ENCODE measurements at regions not wholly inside any gene's neighbourhood (a gene's known extent, or its start where the extent isn't known, plus 50 kb on each side); places are given as distances from the start of the nearest gene placed in this dataset.

- Histone ChIP-seq H3K4me1 (peaks cover 18 to 23% of the 10 kb centered on the region in 2 donors), H3K27me3 (peaks cover 0 to 2% (median 0%) of the 10 kb centered on the region in 3 donors), H3K36me3 (no peaks in the 10 kb centered on the region), H3K27ac (peak overlapping the region; percentile 1 to 74 (median 32)), H3K4me3 (no peak overlapping the region), H3K9me3 (no peaks in the 10 kb centered on the region)
- no peak for TF ChIP-seq POLR2A (IDR thresholded peaks at IDR 0.05)
- no peak for TF ChIP-seq CTCF (IDR thresholded peaks at IDR 0.05 in 4 of 5, conservative IDR thresholded peaks at IDR 0.05 in 1 of 5)
- ATAC-seq (no peak), DNase-seq (no peak)
- in situ Hi-C loops (cut with MboI; ENCODE audit: low sequenced_read_pairs in 4 of 4): no loop called here
- intact Hi-C loops (cut with DNase I; ENCODE audit: low total_unique reads): loop anchor here (5.0 kb wide), 1 partner anchor 135 kb away; the partner anchor contains the start of gene TP53I11
Observed at GRCh38 chr11:45087086-45087899, 59.1 kb upstream of the PRDM11 start.

GRCh38 chr11:45087900-45088160 lies 58.6 kb upstream of the PRDM11 start:
- intact Hi-C loops (cut with DNase I; ENCODE audit: low total_unique reads): loop anchor here (2.0 to 5.0 kb wide), 2 partner anchors 59 to 136 kb away; partner anchors contain the start of genes PRDM11 and TP53I11
- in situ Hi-C loops (cut with MboI; ENCODE audit: low sequenced_read_pairs in 4 of 4): no loop called here

GRCh38 chr11:45089251-45089650 lies 57.2 kb upstream of the PRDM11 start:
- Histone ChIP-seq H3K9me3 (no peaks in the 10 kb centered on the region), H3K36me3 (no peaks in the 10 kb centered on the region), H3K27ac (peak overlapping the region; percentile 63 to 80 (median 72)), H3K27me3 (no peaks in the 10 kb centered on the region), H3K4me3 (no peak overlapping the region), H3K4me1 (peaks cover 20 to 23% of the 10 kb centered on the region in 2 donors)
- intact Hi-C loops (cut with DNase I; ENCODE audit: low total_unique reads): loop anchor here (1.0 to 5.0 kb wide), 3 partner anchors 58 to 137 kb away; partner anchors contain the start of genes PRDM11 and TP53I11
- peak; percentile 95 to 96 for ATAC-seq
- peak; percentile 89 to 94 for DNase-seq
- TF ChIP-seq CTCF (IDR thresholded peaks at IDR 0.05 in 4 of 5, conservative IDR thresholded peaks at IDR 0.05 in 1 of 5) (no peak), POLR2A (IDR thresholded peaks at IDR 0.05) (no peak)
- in situ Hi-C loops (cut with MboI; ENCODE audit: low sequenced_read_pairs in 4 of 4): no loop called here

More at GRCh38 chr11:45087900-45088160, 58.6 kb upstream of the PRDM11 start:
- DNase-seq (no peak), ATAC-seq (no peak)
- TF ChIP-seq POLR2A (IDR thresholded peaks at IDR 0.05) (no peak), CTCF (IDR thresholded peaks at IDR 0.05 in 4 of 5, conservative IDR thresholded peaks at IDR 0.05 in 1 of 5) (no peak)
- Histone ChIP-seq H3K36me3 (no peaks in the 10 kb centered on the region), H3K9me3 (no peaks in the 10 kb centered on the region), H3K4me3 (no peak overlapping the region), H3K4me1 (peaks cover 20 to 23% of the 10 kb centered on the region in 2 donors), H3K27me3 (no peaks in the 10 kb centered on the region), H3K27ac (peak overlapping the region; percentile 1 to 74 (median 48))

- Histone ChIP-seq H3K27ac (peak overlapping the region; percentile 63 to 80 (median 72)), H3K9me3 (no peaks in the 10 kb centered on the region), H3K36me3 (no peaks in the 10 kb centered on the region), H3K27me3 (no peaks in the 10 kb centered on the region), H3K4me1 (peaks cover 20 to 23% of the 10 kb centered on the region in 2 donors), H3K4me3 (no peak overlapping the region)
- ATAC-seq (no peak), DNase-seq (no peak)
- in situ Hi-C loops (cut with MboI; ENCODE audit: low sequenced_read_pairs in 4 of 4): loop anchor here in 1 of 4 donors (5.0 kb wide), 1 partner anchor 73 kb away; no protein-coding TSS in a partner anchor
- intact Hi-C loops (cut with DNase I; ENCODE audit: low total_unique reads): loop anchor here (1.0 to 5.0 kb wide), 3 partner anchors 57 to 138 kb away; partner anchors contain the start of genes PRDM11 and TP53I11
- TF ChIP-seq CTCF (IDR thresholded peaks at IDR 0.05 in 4 of 5, conservative IDR thresholded peaks at IDR 0.05 in 1 of 5) (no peak), POLR2A (IDR thresholded peaks at IDR 0.05) (no peak)
Observed at GRCh38 chr11:45089676-45090499, 56.6 kb upstream of the PRDM11 start.
